ENCODE measurements at regions not wholly inside any gene's neighbourhood (a gene's known extent, or its start where the extent isn't known, plus 50 kb on each side); places are given as distances from the start of the nearest gene placed in this dataset.

DNA sequence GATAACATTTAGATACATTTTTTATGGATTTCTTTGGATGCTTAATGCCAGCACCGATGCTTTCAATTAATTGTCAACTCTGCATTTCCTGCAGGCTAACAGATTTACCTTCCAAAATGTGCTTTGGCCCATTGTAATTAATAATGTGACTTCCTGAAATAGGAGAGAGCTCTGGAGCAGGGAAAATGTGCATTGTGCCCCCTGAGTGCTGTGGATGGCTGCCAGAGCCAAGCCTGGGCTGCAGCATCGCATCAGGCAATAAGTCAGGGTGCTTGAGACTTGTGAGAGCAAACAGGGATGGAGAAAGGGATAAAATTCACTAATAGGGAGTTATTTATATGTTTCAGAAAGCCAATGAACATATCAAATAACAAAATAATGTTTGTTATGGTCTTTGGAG is 133.8 kb downstream of the MOBP start:
- Histone ChIP-seq H3K4me1 (ENCODE audit: control insufficient read depth in 1 of 2, insufficient read depth in 2 of 2, low read length in 2 of 2) (no peaks in the 10 kb centered on the region), H4K20me1 (ENCODE audit: insufficient read depth) (no peaks in the 10 kb centered on the region), H3K9ac (ENCODE audit: low read length) (no peak overlapping the region), H3K4me3 (replicated peaks in 1 of 2; ENCODE audit: low read depth in 1 of 2, low read length in 2 of 2) (no peak overlapping the region), H3K9me3 (ENCODE audit: control insufficient read depth in 1 of 2, insufficient read depth in 1 of 2, low read depth in 1 of 2, low read length in 2 of 2) (no peaks in the 10 kb centered on the region), H3K27me3 (ENCODE audit: insufficient read depth, low read length) (no peaks in the 10 kb centered on the region), H3K36me3 (ENCODE audit: control insufficient read depth in 1 of 2, insufficient read depth in 2 of 2, low read length in 2 of 2) (no peaks in the 10 kb centered on the region), H2AFZ (ENCODE audit: low read depth, low read length, poor library complexity, severe bottlenecking) (no peak overlapping the region), H3K4me2 (ENCODE audit: low read length) (no peak overlapping the region), H3K9me2 (ENCODE audit: insufficient read depth) (no peaks in the 10 kb centered on the region), H3K79me2 (ENCODE audit: insufficient read depth, low read length) (no peaks in the 10 kb centered on the region), H3K27ac (ENCODE audit: low read depth, low read length) (no peak overlapping the region)
- intact Hi-C loops (cut with micrococcal nuclease) = no loop called here
- DNase-seq (ENCODE audit: low read depth, low spot score) = no peak
- no peak for ATAC-seq
- ChIA-PET CTCF (no interaction called here), RAD21 (ENCODE audit: low non-redundant PET in 1 of 2, low total read pairs in 2 of 2, uncharacterized antibody in 2 of 2, unreplicated experiment in 2 of 2) (no interaction called here), POLR2A (no interaction called here)
- BruUV-seq (replicated peaks) = no TSS peak
- no peak for TF ChIP-seq SP1 (IDR thresholded peaks at IDR 0.05; ENCODE audit: low read depth)

DNA sequence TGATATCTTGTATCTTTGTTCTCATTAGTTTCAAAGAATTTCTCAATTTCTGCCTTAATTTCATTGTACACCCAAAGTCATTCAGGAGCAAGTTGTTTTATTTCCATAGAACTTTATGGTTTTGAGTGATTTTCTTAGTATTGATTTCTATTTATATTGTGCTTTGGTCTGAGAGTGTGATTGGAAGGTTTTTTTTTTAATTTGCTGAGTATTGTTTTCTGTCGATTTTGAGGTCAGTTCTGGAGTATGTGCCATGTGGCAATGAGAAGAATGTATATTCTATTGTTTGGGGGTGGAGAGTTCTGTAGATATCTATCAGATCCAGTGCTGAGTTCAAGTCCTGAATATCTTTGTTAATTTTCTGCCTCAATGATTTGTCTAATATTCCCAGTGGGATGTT is 138.4 kb downstream of the MOBP start:
- Histone ChIP-seq H3K9ac (ENCODE audit: low read length) (no peak overlapping the region), H3K9me3 (ENCODE audit: control insufficient read depth in 1 of 2, insufficient read depth in 1 of 2, low read depth in 1 of 2, low read length in 2 of 2) (no peaks in the 10 kb centered on the region), H3K4me3 (replicated peaks in 1 of 2; ENCODE audit: low read depth in 1 of 2, low read length in 2 of 2) (no peak overlapping the region), H4K20me1 (ENCODE audit: insufficient read depth) (no peaks in the 10 kb centered on the region), H3K79me2 (ENCODE audit: insufficient read depth, low read length) (no peaks in the 10 kb centered on the region), H3K27ac (ENCODE audit: low read depth, low read length) (no peak overlapping the region), H2AFZ (ENCODE audit: low read depth, low read length, poor library complexity, severe bottlenecking) (no peak overlapping the region), H3K36me3 (ENCODE audit: control insufficient read depth in 1 of 2, insufficient read depth in 2 of 2, low read length in 2 of 2) (no peaks in the 10 kb centered on the region), H3K4me1 (ENCODE audit: control insufficient read depth in 1 of 2, insufficient read depth in 2 of 2, low read length in 2 of 2) (no peaks in the 10 kb centered on the region), H3K4me2 (ENCODE audit: low read length) (no peak overlapping the region), H3K9me2 (ENCODE audit: insufficient read depth) (no peaks in the 10 kb centered on the region), H3K27me3 (ENCODE audit: insufficient read depth, low read length) (no peaks in the 10 kb centered on the region)
- intact Hi-C loops (cut with micrococcal nuclease) = no loop called here
- no peak for DNase-seq (ENCODE audit: low read depth, low spot score)
- CTCF ChIA-PET = no interaction called here
- ATAC-seq = no peak
- RAD21 ChIA-PET (ENCODE audit: low non-redundant PET in 1 of 2, low total read pairs in 2 of 2, uncharacterized antibody in 2 of 2, unreplicated experiment in 2 of 2) = no interaction called here
- BruUV-seq (replicated peaks) = no TSS peak
- TF ChIP-seq, protein P1, sequence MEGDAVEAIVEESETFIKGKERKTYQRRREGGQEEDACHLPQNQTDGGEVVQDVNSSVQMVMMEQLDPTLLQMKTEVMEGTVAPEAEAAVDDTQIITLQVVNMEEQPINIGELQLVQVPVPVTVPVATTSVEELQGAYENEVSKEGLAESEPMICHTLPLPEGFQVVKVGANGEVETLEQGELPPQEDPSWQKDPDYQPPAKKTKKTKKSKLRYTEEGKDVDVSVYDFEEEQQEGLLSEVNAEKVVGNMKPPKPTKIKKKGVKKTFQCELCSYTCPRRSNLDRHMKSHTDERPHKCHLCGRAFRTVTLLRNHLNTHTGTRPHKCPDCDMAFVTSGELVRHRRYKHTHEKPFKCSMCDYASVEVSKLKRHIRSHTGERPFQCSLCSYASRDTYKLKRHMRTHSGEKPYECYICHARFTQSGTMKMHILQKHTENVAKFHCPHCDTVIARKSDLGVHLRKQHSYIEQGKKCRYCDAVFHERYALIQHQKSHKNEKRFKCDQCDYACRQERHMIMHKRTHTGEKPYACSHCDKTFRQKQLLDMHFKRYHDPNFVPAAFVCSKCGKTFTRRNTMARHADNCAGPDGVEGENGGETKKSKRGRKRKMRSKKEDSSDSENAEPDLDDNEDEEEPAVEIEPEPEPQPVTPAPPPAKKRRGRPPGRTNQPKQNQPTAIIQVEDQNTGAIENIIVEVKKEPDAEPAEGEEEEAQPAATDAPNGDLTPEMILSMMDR (IDR thresholded peaks at IDR 0.05 in 2 of 3, conservative IDR thresholded peaks at IDR 0.05 in 1 of 3; ENCODE audit: borderline replicate concordance in 1 of 3, insufficient read depth in 1 of 3, low read depth in 2 of 3, low read length in 2 of 3) = no peak
- TF ChIP-seq, protein P2, sequence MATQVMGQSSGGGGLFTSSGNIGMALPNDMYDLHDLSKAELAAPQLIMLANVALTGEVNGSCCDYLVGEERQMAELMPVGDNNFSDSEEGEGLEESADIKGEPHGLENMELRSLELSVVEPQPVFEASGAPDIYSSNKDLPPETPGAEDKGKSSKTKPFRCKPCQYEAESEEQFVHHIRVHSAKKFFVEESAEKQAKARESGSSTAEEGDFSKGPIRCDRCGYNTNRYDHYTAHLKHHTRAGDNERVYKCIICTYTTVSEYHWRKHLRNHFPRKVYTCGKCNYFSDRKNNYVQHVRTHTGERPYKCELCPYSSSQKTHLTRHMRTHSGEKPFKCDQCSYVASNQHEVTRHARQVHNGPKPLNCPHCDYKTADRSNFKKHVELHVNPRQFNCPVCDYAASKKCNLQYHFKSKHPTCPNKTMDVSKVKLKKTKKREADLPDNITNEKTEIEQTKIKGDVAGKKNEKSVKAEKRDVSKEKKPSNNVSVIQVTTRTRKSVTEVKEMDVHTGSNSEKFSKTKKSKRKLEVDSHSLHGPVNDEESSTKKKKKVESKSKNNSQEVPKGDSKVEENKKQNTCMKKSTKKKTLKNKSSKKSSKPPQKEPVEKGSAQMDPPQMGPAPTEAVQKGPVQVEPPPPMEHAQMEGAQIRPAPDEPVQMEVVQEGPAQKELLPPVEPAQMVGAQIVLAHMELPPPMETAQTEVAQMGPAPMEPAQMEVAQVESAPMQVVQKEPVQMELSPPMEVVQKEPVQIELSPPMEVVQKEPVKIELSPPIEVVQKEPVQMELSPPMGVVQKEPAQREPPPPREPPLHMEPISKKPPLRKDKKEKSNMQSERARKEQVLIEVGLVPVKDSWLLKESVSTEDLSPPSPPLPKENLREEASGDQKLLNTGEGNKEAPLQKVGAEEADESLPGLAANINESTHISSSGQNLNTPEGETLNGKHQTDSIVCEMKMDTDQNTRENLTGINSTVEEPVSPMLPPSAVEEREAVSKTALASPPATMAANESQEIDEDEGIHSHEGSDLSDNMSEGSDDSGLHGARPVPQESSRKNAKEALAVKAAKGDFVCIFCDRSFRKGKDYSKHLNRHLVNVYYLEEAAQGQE (IDR thresholded peaks at IDR 0.05; ENCODE audit: low read depth) = no peak
- TF ChIP-seq ZNF274 (IDR thresholded peaks at IDR 0.05; ENCODE audit: low read depth, low read length) = no peak
- TF ChIP-seq POLR2A (IDR thresholded peaks at IDR 0.05; ENCODE audit: borderline replicate concordance, extremely low read depth, insufficient read depth, insufficient read length) = no peak
- TF ChIP-seq TCF7L2 (IDR thresholded peaks at IDR 0.05; ENCODE audit: borderline replicate concordance, extremely low read depth, insufficient read depth, insufficient read length) = no peak
- TF ChIP-seq CEBPB (IDR thresholded peaks at IDR 0.05; ENCODE audit: low read depth) = no peak
- POLR2A ChIA-PET = no interaction called here

Data from HCT116 (cell line).